HG03571 (cell line): ENCODE measurements at regions not wholly inside any gene's neighbourhood (a gene's known extent, or its start where the extent isn't known, plus 50 kb on each side); places are given as distances from the start of the nearest gene placed in this dataset.
A peak's percentile ranks its signal among the peaks of the same experiment; 100 is the strongest.
"Not testable (repeated sequence)": the region's sequence is repeated elsewhere in the genome, so short reads cannot be mapped to it uniquely, and the experiment has no call there.

Experiments
- ATAC-seq: cut with Tn5 transposase; IDR thresholded peaks from one replicate; pipeline ENCODE4 v1.9.1; 2021; ENCODE audit not compliant: unreplicated experiment

DNA sequence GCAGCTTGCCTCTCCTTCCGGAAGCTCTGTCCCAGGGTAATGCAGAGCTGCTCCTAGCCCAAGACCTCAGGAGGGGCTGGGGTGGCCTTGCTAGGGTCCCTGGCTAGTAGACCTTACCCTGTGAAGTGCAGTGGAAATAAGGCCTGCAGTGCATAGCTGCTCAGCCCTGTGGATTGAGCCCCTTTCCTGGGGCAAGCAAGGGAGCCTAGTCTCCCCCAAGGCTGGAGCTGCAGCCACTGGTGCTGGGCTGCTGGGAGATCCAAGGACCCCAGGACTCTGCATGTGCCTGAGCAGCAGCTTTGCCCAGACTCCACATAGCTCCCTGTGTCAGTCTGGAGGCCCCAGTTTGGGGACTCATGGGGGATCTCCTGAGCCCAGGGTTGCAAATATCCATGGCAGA, 57.9 kb downstream of the FANCF start:
- ATAC-seq = no peak

- no peak for ATAC-seq
Observed at GRCh38 chr11:22566293-22566692, 59.3 kb downstream of the FANCF start.

- ATAC-seq = no peak
Observed at GRCh38 chr11:22561283-22561682, 64.3 kb downstream of the FANCF start.

- no peak for ATAC-seq
Observed at GRCh38 chr11:22559416-22559815, 66.2 kb downstream of the FANCF start.

GRCh38 chr11:22558664-22559063, 67.0 kb downstream of the FANCF start:
- ATAC-seq = no peak

- ATAC-seq = no peak
Observed at GRCh38 chr11:22556381-22556780, 69.2 kb downstream of the FANCF start.

DNA sequence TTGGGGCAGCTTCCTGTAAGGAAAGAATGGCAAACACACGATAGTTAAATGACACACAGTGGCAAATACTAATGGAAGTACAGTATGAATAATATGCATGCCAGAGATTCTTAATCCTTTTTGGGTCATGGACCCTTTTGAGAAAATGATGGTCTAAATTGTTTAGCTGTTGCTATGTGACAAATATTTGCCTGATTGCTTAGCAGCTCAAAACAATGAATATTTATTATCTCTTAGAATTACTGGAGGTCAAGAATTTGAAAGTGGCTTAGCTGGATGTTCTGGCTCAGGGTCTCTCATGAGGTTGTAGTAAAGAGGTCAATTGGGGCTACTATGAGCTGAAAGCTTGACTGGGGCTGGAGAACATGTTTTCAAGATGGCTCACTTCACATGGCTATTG, 69.7 kb downstream of the FANCF start:
- ATAC-seq = no peak

DNA sequence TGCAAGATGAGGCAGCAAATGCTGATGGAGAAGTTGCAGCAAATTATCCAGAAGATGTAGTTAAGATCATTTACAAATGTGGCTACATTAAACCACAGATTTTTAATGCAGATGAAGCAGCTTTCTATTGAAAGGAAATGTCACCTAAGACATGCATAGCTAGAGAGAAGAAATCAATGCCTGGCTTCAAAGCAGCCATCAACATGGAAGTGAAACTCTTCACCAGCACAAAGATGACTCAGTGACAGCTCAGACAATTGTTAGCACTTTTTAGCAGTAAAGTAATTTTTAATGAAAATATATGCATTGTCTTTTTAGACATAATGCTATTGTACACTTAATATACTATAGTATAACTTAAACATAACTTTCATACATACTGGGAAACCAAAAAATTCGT, 71.4 kb downstream of the FANCF start:
- ATAC-seq = peak; percentile 82

DNA sequence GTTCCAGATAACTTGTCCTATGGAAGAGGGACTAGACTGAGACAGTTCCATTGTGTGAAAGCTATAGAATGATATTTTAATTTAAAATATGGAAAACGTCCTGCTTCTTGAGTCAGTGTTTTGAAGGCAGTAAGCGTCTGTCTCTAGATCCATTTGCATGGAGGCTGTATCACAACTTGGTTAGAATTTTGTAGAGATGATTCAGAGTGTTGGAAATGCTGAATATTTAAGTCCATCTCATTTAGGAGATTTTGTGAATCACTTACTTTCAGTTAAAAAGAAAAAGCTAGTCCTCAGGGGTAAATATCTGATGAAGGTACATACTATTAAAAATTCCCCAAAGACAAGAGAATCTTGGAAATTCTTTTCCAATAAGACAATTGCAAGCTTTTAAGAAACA, 72.7 kb downstream of the FANCF start:
- ATAC-seq = no peak

DNA sequence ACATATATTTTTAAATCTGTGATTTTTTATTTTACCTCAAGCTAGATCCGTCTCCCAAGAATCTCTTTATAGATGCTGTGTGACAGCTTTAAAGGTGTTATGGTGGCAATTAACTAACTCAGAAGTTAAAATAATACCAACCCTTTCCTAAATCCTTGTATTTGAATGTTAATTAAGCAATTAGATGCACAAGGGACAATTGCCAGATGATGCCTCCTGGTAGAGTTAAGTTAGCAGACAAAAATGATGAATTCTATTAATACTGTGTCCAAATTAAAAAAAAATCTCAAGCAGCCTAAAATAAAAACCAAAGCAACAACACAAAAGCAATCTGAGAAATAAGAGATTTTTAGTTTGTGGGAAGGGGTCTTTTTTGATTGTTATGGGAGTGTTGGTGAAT, 78.9 kb downstream of the FANCF start:
- no peak for ATAC-seq

GRCh38 chr11:22543261-22543660, 82.4 kb downstream of the FANCF start:
- ATAC-seq = no peak

DNA sequence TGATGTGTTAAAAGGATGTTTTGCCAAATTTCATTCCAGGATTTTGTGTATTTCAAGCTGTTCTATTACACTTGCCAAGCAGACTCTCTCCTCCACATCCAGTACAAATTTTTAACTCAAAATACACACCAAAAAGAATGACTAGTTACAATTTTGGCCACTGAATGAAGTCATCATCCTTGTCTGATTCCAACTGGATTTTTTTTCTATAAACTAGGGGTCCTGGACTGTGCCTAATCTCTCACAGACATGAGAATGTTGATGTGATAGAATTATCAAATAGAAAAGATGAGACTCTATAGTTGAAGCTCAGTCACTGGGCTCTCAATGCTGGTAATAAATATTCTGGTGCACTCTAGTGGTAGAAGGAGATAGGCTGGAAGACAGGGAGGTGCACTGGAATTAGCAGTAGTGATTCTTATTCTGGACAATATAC, 85.8 kb downstream of the FANCF start:
- no peak for ATAC-seq

DNA sequence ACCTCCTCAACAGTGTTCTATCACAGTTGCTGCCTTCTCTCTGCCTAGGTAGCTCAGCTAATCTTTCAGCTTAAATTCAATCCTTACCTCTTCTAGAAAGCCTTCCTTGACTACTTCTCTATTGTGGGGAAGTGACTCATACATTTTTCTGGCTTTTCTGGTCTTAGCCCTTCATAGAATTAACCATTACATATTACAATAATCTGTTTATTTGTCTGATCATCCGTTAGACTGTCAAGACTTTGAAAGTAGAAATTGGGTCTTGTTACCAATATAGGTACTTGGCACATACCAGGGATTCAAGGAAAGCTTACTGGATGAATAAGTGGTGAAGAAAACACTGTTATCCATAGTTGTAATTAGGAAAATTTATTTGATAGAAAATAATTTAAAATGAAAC, 89.6 kb downstream of the FANCF start:
- no peak for ATAC-seq

- not testable (repeated sequence) for ATAC-seq
Observed at GRCh38 chr11:22528612-22529429, 96.8 kb downstream of the FANCF start.

DNA sequence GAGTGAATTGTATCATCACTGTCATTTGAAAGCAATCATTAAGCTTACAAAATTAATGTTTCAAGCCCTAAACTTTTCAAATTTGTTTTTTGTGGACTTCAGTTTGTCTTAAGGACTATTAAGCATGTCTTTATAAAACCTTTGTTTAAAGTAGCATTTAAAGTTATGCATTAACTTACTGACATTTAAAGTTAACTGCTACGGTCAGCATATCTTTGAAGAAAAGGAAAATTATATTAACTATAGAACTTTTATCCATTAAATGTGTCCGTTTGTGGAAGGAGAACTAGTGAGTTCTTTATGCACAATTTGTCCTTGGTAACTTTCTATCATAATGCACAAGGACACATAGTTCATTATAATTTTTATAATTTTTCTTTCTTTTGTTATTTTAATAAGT, 103.4 kb downstream of the FANCF start:
- ATAC-seq = no peak

DNA sequence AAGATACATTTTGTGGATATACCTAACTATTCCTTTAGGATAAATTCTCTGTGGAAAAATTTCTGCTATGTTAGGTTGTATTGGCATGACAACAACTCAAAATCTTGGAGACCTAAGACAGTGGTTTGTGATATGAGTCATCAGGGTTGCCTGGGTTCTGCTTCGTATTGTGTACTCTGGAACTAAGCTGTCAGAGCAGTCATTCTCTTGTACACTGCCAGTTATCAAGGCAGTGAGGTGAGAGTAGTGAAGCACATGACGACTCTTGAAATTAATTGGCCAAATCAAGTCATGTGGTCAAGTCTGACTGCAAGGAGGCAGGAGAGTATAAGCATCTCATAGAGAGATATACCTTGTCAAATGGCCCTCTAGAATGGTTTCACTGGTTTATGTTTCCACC, 104.4 kb downstream of the FANCF start:
- ATAC-seq = no peak

GRCh38 chr11:22520521-22520920, 105.1 kb downstream of the FANCF start:
- ATAC-seq = no peak

DNA sequence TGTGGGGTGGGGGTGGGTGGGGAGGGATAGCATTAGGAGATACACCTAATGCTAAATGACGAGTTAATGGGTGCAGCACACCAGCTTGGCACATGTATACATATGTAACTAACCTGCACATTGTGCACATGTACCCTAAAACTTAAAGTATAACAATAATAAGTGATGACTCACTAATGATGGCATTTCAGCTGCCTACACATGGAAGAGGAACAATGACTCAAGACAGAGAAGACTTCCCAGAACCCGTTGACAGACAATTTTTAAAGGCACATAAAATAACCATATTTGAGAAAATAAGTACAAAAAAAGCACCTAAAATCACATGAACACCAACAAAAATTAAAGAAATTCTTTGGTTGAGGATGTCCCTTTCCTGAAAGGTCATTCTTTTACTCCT, 107.3 kb downstream of the FANCF start:
- not testable (repeated sequence) for ATAC-seq

DNA sequence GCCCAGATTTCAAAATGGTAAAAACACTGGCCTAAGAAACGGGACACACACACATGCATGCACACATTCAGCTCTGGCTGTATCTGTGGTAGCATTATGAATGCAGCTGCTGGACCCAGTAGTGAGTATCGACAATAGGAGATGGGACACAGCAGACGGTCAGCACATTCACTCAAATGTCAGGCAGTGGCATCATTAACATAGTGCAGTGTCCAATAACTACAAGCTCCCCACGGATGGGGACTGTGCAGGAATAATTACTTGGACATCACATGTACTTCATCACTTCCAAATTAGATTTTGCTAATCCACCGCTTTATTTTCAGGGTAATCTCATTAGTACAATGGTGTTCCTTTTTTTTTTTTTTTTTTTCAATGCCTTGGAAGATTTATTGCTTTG, 109.5 kb downstream of the FANCF start:
- no peak for ATAC-seq

- no peak for ATAC-seq
Observed at GRCh38 chr11:22512457-22512856, 113.2 kb downstream of the FANCF start.

DNA sequence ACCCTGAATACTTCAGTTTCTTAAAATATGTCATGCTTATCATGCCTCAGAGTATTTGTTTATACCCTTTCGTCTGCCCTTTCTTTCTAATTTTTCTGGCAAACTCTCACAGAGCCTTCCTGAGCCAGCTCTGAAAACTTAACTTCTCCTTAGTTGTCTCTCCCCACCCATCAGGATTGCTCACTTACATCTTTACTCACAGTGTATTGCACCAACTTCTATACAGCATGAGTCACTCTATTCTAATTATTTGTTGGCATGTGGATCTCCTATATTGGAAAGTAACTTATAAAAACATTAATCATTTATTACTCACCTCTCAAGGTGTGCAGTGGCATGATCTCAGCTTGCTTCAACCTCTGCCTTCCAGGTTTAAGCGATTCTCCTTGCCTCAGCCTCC, 114.9 kb downstream of the FANCF start:
- ATAC-seq = no peak

- ATAC-seq = no peak
Observed at GRCh38 chr11:22510010-22510409, 115.6 kb downstream of the FANCF start.

GRCh38 chr11:22508665-22509064, 117.0 kb downstream of the FANCF start:
- ATAC-seq = no peak
